SJSA1 (cell line): ENCODE measurements at regions not wholly inside any gene's neighbourhood (a gene's known extent, or its start where the extent isn't known, plus 50 kb on each side); places are given as distances from the start of the nearest gene placed in this dataset.
A peak's percentile ranks its signal among the peaks of the same experiment; 100 is the strongest.

Experiments
- DNase-seq, 2 experiments: peaks; one replicate each; pipeline ENCODE4 v3.0.0-alpha.2; 2015 to 2020; ENCODE audit warnings: low spot score in 2 of 2, low read depth in 1 of 2
- H3K27ac ChIP-seq: fragments of 250-450 bp; sonication (Bioruptor Pico); 2 replicates; pipeline ENCODE4 v1.5.1; 2020; ENCODE audit warnings: mild to moderate bottlenecking, moderate library complexity
- H3K27me3 ChIP-seq: fragments of 250-450 bp; sonication (Bioruptor Pico); replicated peaks from 2 replicates; pipeline ENCODE4 v1.5.1; 2020; ENCODE audit warnings: mild to moderate bottlenecking, moderate library complexity
- H3K36me3 ChIP-seq: fragments of 250-450 bp; sonication (Bioruptor Pico); 2 replicates; pipeline ENCODE4 v1.5.1; 2020; ENCODE audit warnings: mild to moderate bottlenecking
- H3K4me1 ChIP-seq: fragments of 250-450 bp; sonication (Bioruptor Pico); replicated peaks from 2 replicates; pipeline ENCODE4 v1.6.1; 2021; ENCODE audit warnings: mild to moderate bottlenecking
- H3K4me3 ChIP-seq: fragments of 250-450 bp; sonication (Bioruptor Pico); 2 replicates; pipeline ENCODE4 v1.5.1; 2020; ENCODE audit warnings: mild to moderate bottlenecking
- H3K9me3 ChIP-seq: fragments of 250-450 bp; sonication (Bioruptor Pico); replicated peaks from 2 replicates; pipeline ENCODE4 v1.5.1; 2020; ENCODE audit warnings: mild to moderate bottlenecking

DNA sequence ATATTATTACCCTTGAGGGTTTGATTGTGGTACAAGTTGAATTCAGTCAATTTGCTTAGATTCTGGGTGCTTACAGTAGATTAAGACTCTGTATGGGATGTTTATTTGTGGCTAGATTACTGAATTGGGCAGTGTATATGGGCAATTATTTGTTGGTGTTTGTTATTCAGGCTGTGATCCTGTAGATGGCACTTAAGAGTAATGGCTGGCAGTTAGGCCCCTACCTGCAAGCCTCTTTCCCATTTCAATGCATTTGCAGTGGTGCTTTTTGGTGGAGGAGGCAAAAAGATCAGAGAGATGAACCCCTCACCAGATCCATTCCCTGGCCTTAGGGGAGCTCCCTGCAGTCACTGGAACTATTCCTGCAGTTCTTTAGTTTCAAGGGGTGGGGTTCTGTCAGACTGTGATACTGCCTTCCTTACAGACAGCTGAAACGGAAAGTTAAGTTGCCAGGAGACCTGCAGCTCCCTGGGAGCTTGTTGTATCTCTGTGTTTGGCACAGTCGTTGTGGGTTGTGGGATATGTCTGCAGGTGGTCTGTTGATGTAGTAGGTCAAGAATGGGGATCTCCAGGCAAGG, 199.5 kb downstream of the AASDHPPT start:
- Histone ChIP-seq H3K4me3 (no peak overlapping the region), H3K9me3 (no peaks in the 10 kb centered on the region), H3K27ac (no peak overlapping the region), H3K4me1 (no peaks in the 10 kb centered on the region; the same call in 1 of the 2 replicates), H3K36me3 (no peaks in the 10 kb centered on the region), H3K27me3 (no peaks in the 10 kb centered on the region)
- no peak for DNase-seq

- Histone ChIP-seq H3K27ac (no peak overlapping the region), H3K9me3 (no peaks in the 10 kb centered on the region), H3K36me3 (no peaks in the 10 kb centered on the region), H3K4me1 (no peaks in the 10 kb centered on the region; the same call in 1 of the 2 replicates), H3K4me3 (no peak overlapping the region), H3K27me3 (no peaks in the 10 kb centered on the region)
- no peak for DNase-seq
Observed at GRCh38 chr11:106277484-106277883, 200.0 kb downstream of the AASDHPPT start.

DNA sequence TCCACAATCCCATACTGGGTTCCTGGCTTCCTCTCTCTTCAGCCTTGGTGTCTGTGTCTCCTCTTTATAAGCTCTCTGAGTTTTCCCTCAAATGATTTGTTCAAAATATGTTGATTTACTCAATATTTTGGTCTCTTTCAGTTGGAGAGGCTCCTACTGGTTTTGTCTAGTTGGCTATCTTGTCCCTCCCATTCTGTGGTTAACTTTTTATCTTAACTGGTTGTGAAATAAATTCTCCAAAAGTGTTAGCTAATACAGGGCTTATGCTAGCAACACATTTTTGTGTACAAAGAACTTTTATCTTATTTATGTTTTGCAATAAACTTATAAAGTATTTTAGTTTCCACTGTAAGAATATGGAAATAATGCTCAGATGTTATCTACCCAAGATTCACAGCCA, 200.9 kb downstream of the AASDHPPT start:
- Histone ChIP-seq H3K27me3 (no peaks in the 10 kb centered on the region), H3K27ac (no peak overlapping the region), H3K36me3 (no peaks in the 10 kb centered on the region), H3K4me3 (no peak overlapping the region), H3K9me3 (no peaks in the 10 kb centered on the region), H3K4me1 (no peaks in the 10 kb centered on the region; the same call in 1 of the 2 replicates)
- no peak for DNase-seq

DNA sequence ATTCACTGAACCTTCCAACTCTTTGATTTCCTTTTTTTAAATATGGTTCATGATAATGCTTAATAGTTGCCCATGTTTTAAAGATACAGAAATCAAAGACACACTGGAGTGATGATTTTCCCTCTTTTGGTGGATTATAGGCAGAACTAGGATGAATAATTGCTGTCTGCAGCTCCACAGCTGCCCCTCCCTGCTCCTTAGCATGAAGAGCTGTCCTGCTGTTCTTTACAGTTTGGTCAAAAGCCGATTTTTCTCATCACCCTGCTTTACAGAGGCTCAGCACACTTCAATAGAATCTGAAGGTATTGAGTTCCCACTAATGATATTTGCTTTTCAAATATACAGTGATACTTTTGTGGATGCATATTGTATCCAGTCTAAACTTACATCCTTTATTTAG, 202.6 kb downstream of the AASDHPPT start:
- no peaks in the 10 kb centered on the region for H3K36me3 ChIP-seq
- no peak overlapping the region for H3K4me3 ChIP-seq
- H3K27ac ChIP-seq = no peak overlapping the region
- DNase-seq = no peak
- no peaks in the 10 kb centered on the region; the same call in 1 of the 2 replicates for H3K4me1 ChIP-seq
- H3K9me3 ChIP-seq = no peaks in the 10 kb centered on the region
- no peaks in the 10 kb centered on the region for H3K27me3 ChIP-seq

DNA sequence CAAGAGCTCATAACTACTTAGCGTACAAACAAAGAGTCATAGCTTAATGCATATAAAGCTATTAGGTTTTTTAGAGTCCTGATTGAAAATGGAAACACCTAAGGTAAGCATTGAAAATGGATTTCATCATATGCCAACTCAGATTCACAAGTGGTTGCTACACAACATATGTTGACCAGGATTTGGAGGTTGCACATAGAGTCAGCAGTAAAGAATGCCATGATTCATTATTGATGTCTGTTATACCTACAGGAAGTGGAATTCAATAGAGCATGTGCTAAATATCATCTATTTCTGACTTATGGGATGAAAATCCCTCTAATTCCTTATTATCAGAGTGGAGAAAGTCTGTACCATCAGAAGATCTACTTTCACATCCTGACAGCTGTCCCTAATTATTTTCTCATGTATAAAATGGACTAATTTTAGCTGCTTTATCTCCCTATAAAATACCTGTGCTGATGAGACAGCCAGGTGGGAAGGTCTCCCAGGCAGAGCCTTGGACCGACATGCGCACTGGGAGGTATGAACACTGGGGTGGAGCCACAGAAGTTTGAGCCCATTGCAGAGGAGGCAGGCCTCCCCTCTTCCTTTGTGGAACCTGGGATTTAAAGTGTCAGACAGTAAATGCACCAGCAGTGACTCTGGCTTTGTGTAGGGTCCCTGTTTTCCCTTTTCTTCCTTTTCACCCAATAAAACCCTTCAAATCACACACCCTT, 204.2 kb downstream of the AASDHPPT start:
- H3K36me3 ChIP-seq = no peaks in the 10 kb centered on the region
- H3K9me3 ChIP-seq = no peaks in the 10 kb centered on the region
- DNase-seq = peak in 1 of 2 experiments; percentile 0
- H3K27ac ChIP-seq = no peak overlapping the region
- H3K4me1 ChIP-seq = no peaks in the 10 kb centered on the region; the same call in 1 of the 2 replicates
- no peak overlapping the region for H3K4me3 ChIP-seq
- no peaks in the 10 kb centered on the region for H3K27me3 ChIP-seq

- Histone ChIP-seq H3K4me1 (no peaks in the 10 kb centered on the region), H3K27me3 (no peaks in the 10 kb centered on the region)
- DNase-seq = no peak
Observed at GRCh38 chr11:106286881-106287504, 209.5 kb downstream of the AASDHPPT start.

GRCh38 chr11:106288057-106288456, 210.6 kb downstream of the AASDHPPT start:
- Histone ChIP-seq H3K4me3 (no peak overlapping the region), H3K36me3 (no peaks in the 10 kb centered on the region), H3K4me1 (no peaks in the 10 kb centered on the region), H3K27ac (no peak overlapping the region), H3K9me3 (no peaks in the 10 kb centered on the region), H3K27me3 (no peaks in the 10 kb centered on the region)
- no peak for DNase-seq

More at GRCh38 chr11:106286881-106287504, 209.5 kb downstream of the AASDHPPT start:
- Histone ChIP-seq H3K4me3 (no peak overlapping the region), H3K27ac (no peak overlapping the region), H3K9me3 (no peaks in the 10 kb centered on the region), H3K36me3 (no peaks in the 10 kb centered on the region)

GRCh38 chr11:106288822-106289387, 211.4 kb downstream of the AASDHPPT start:
- DNase-seq = no peak
- no peaks in the 10 kb centered on the region for H3K4me1 ChIP-seq
- H3K9me3 ChIP-seq = no peaks in the 10 kb centered on the region
- no peak overlapping the region for H3K27ac ChIP-seq
- H3K36me3 ChIP-seq = no peaks in the 10 kb centered on the region
- no peaks in the 10 kb centered on the region for H3K27me3 ChIP-seq
- H3K4me3 ChIP-seq = no peak overlapping the region

DNA sequence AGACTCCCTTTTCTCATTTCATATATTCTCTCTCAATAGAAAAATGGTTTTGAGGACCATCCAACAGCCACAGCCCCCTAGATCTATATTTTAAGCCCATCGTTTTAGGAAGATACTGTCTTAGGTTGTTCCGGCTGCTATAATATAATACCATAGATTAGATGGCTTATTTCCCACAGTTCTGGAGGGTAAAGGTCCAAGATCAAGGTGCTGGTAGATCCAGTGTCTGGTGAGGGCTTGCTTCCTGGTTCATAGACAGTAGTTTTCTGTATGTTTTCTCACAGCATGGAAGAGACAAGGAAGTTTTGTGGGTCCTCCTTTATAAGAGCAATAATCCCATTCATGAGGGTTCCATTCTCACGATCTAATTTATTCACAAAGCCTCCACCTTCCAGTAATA, 215.1 kb downstream of the AASDHPPT start:
- Histone ChIP-seq H3K27ac (no peak overlapping the region), H3K9me3 (no peaks in the 10 kb centered on the region), H3K27me3 (no peaks in the 10 kb centered on the region), H3K36me3 (no peaks in the 10 kb centered on the region), H3K4me3 (no peak overlapping the region), H3K4me1 (no peaks in the 10 kb centered on the region)
- no peak for DNase-seq

DNA sequence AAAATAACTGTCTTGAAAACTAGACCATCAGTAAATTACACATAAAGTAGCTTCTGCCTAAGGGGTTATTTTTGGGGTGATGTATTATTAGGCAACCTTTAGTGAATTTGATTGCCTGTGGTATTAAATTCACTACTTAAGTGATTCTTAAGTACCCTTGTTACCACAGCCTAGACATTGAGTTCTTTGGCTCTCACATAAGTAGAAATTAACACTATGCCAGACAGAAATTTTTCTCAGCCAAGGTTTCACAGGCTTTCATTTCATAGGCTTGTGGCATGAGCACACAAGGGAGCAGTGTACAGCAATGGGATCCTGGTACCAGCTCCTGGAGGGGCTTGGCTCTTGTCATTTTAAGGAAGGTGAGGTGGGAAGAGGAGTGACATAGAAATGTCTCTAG, 218.5 kb downstream of the AASDHPPT start:
- Histone ChIP-seq H3K27me3 (no peaks in the 10 kb centered on the region), H3K4me3 (no peak overlapping the region), H3K9me3 (no peaks in the 10 kb centered on the region), H3K36me3 (no peaks in the 10 kb centered on the region), H3K4me1 (no peaks in the 10 kb centered on the region), H3K27ac (no peak overlapping the region)
- no peak for DNase-seq

GRCh38 chr11:106302416-106302815, 225.0 kb downstream of the AASDHPPT start:
- Histone ChIP-seq H3K4me1 (no peaks in the 10 kb centered on the region), H3K27ac (no peak overlapping the region), H3K4me3 (no peak overlapping the region), H3K27me3 (no peaks in the 10 kb centered on the region), H3K36me3 (no peaks in the 10 kb centered on the region), H3K9me3 (no peaks in the 10 kb centered on the region)
- DNase-seq = no peak

GRCh38 chr11:106304274-106304673, 226.8 kb downstream of the AASDHPPT start:
- Histone ChIP-seq H3K27ac (no peak overlapping the region), H3K9me3 (no peaks in the 10 kb centered on the region), H3K4me1 (no peaks in the 10 kb centered on the region), H3K36me3 (no peaks in the 10 kb centered on the region), H3K4me3 (no peak overlapping the region), H3K27me3 (no peaks in the 10 kb centered on the region)
- DNase-seq = no peak

DNA sequence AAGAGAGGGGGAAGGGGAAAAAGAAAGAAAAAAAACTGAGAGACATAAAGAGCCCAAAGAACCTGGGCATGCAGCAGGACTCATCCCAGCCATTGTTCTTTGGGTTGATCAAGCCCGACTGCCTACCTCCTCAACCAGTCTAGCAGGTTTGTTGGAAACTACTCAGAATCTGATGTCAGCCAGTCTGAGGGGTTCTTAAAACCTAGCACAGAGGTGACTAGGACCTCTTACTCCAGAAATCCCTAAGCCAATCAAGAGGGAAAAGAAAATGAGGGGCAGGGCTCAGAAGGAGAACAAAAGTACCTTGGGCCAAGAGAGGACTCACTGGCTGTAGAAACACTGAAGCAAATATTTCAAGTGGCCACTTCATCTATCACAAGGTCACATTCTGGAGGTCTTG, 228.0 kb downstream of the AASDHPPT start:
- H3K9me3 ChIP-seq = no peaks in the 10 kb centered on the region
- no peak for DNase-seq
- no peaks in the 10 kb centered on the region for H3K36me3 ChIP-seq
- no peak overlapping the region for H3K27ac ChIP-seq
- no peaks in the 10 kb centered on the region for H3K27me3 ChIP-seq
- H3K4me3 ChIP-seq = no peak overlapping the region
- no peaks in the 10 kb centered on the region for H3K4me1 ChIP-seq

GRCh38 chr11:106306942-106307341, 229.5 kb downstream of the AASDHPPT start:
- H3K36me3 ChIP-seq = no peaks in the 10 kb centered on the region
- H3K4me1 ChIP-seq = no peaks in the 10 kb centered on the region
- no peak overlapping the region for H3K27ac ChIP-seq
- H3K9me3 ChIP-seq = no peaks in the 10 kb centered on the region
- no peaks in the 10 kb centered on the region for H3K27me3 ChIP-seq
- H3K4me3 ChIP-seq = no peak overlapping the region
- DNase-seq = no peak
